K562 (cell line): ENCODE measurements at regions not wholly inside any gene's neighbourhood (a gene's known extent, or its start where the extent isn't known, plus 50 kb on each side); places are given as distances from the start of the nearest gene placed in this dataset.

Experiments used
- ATAC-seq: fragments of 200-7000 bp; cut with Tn5 transposase; 3 replicates; pipeline ENCODE4 v1.9.1; 2020; ENCODE audit warnings: moderate library complexity
- BruUV-seq: library from RNA; stranded (reverse); fragments of 400-500 nt; replicated peaks from 2 replicates; lab custom pipeline; 2021; lab: Mats Ljungman, UMichigan
- CTCF ChIA-PET: fragments of 300-600 bp; formaldehyde crosslinking; extraction: SDS; loops from one replicate; lab custom pipeline; 2021; ENCODE audit warnings: low intra/inter-chr PET ratio; lab: Yijun Ruan, JAX
- POLR2A ChIA-PET: fragments of 300-600, 350-650 bp; sonication (Branson Sonifier 250); formaldehyde crosslinking; extraction: SDS; loops from one replicate; lab custom pipeline; 2021; ENCODE audit warnings: antibody characterized with exemption, inconsistent platforms; lab: Yijun Ruan, JAX
- DNase-seq, 4 experiments: peaks; one replicate each; pipeline versions ENCODE4 v3.0.0 to v3.0.0-alpha.2; 2011 to 2018; ENCODE audit warnings: low spot score in 3 of 4, mixed read lengths in 3 of 4; ENCODE audit errors: extremely low read depth in 1 of 4
- FAIRE-seq: peaks from 2 replicates; lab custom pipeline; 2011; peaks lifted over from hg19 to GRCh38; lab: Jason Lieb, UNC
- H2AFZ ChIP-seq: 2 replicates; pipeline ENCODE4 v1.6.0; 2011; ENCODE audit warnings: low read depth, low read length, control low read depth, inconsistent platforms
- H3K27ac ChIP-seq: fragments of 200-600 bp; 3 replicates; pipeline ENCODE4 v1.8.0; 2011; ENCODE audit warnings: low read depth, mild to moderate bottlenecking, control low read depth, inconsistent platforms, low read length, moderate library complexity, mixed read lengths; ENCODE audit errors: extremely low read depth
- H3K27me3 ChIP-seq, 2 experiments: fragments of 300-600 bp in 1 of 2; 2 replicates in 1 of 2; 3 replicates in 1 of 2; pipeline versions ENCODE4 v1.6.0 to v1.8.0; 2011; ENCODE audit warnings: inconsistent platforms in 2 of 2, low read length in 2 of 2, mild to moderate bottlenecking in 1 of 2, mixed read lengths in 1 of 2, moderate library complexity in 1 of 2; ENCODE audit not compliant: control insufficient read depth in 2 of 2, insufficient read depth in 2 of 2
- H3K36me3 ChIP-seq: fragments of 300-600 bp; 3 replicates; pipeline ENCODE4 v1.8.0; 2011; ENCODE audit warnings: mild to moderate bottlenecking, low read length, inconsistent platforms; ENCODE audit not compliant: control insufficient read depth, insufficient read depth
- H3K4me1 ChIP-seq, 2 experiments: fragments of 200-600 bp in 1 of 2; replicated peaks in 1 of 2; 2 replicates in 1 of 2; 3 replicates in 1 of 2; pipeline versions ENCODE4 v1.5.1 to v1.8.0; 2011; ENCODE audit warnings: inconsistent platforms in 2 of 2, low read length in 2 of 2, mild to moderate bottlenecking in 1 of 2, mixed read lengths in 1 of 2, moderate library complexity in 1 of 2; ENCODE audit not compliant: control insufficient read depth in 2 of 2, insufficient read depth in 2 of 2
- H3K4me2 ChIP-seq: 2 replicates; pipeline ENCODE4 v1.6.1; 2011; ENCODE audit warnings: low read length, control low read depth, inconsistent platforms, mixed read lengths; ENCODE audit not compliant: insufficient read depth
- H3K4me3 ChIP-seq: fragments of 200-600 bp; sonication (generic), shearing (Covaris generic); 2 replicates; pipeline ENCODE4 v1.5.1; 2016; ENCODE audit warnings: control low read depth, inconsistent platforms
- H3K79me2 ChIP-seq: fragments of 200-600 bp; 3 replicates; pipeline ENCODE4 v1.8.0; 2011; ENCODE audit warnings: low read length, inconsistent platforms; ENCODE audit not compliant: control insufficient read depth, insufficient read depth
- H3K9ac ChIP-seq, 2 experiments: 2 replicates each; pipeline versions ENCODE4 v1.6.0 to v1.6.1; 2011; ENCODE audit warnings: low read depth in 2 of 2, low read length in 2 of 2, control low read depth in 1 of 2, inconsistent platforms in 1 of 2, mild to moderate bottlenecking in 1 of 2, mixed read lengths in 1 of 2; ENCODE audit not compliant: insufficient read depth in 1 of 2
- H3K9me1 ChIP-seq: one replicate; pipeline ENCODE4 v1.6.0; 2011; ENCODE audit warnings: inconsistent platforms, mild to moderate bottlenecking, low read length, moderate library complexity; ENCODE audit not compliant: control insufficient read depth, insufficient read depth
- H3K9me3 ChIP-seq: replicated peaks from 2 replicates; pipeline ENCODE4 v1.5.1; 2011; ENCODE audit warnings: low read depth, low read length, inconsistent platforms; ENCODE audit not compliant: control insufficient read depth, insufficient read depth
- H4K20me1 ChIP-seq: replicated peaks from 2 replicates; pipeline ENCODE4 v1.6.1; 2011; ENCODE audit warnings: low read length, inconsistent platforms, mixed read lengths; ENCODE audit not compliant: control insufficient read depth, insufficient read depth
- BCL6 ChIP-seq: fragments of 250-450 bp; sonication (Bioruptor Pico); IDR thresholded peaks from 2 replicates; pipeline ENCODE4 v1.4.0; 2020
- BRD4 ChIP-seq: fragments of 200-600 bp; sonication (generic); IDR thresholded peaks from 2 replicates; pipeline ENCODE4 v1.6.1; 2017; ENCODE audit warnings: inconsistent platforms
- CXXC5 ChIP-seq: fragments of 250-450 bp; sonication (Bioruptor Pico); IDR thresholded peaks from 2 replicates; pipeline ENCODE4 v1.8.0; 2022; ENCODE audit warnings: inconsistent platforms, mild to moderate bottlenecking, moderate library complexity
- ELF2 ChIP-seq: fragments of 250-450 bp; sonication (Bioruptor Pico); IDR thresholded peaks from 2 replicates; pipeline ENCODE4 v1.5.0; 2021; ENCODE audit warnings: mild to moderate bottlenecking
- RFX7 ChIP-seq: fragments of 250-450 bp; sonication (Bioruptor Pico); IDR thresholded peaks from 2 replicates; pipeline ENCODE4 v1.5.1; 2021; ENCODE audit warnings: mild to moderate bottlenecking
- SMAD4 ChIP-seq: fragments of 250-450 bp; sonication (Bioruptor Pico); conservative IDR thresholded peaks from 2 replicates; pipeline ENCODE4 v1.8.0; 2021; ENCODE audit warnings: inconsistent platforms, mild to moderate bottlenecking, moderate library complexity
- SPI1 ChIP-seq: IDR thresholded peaks from 2 replicates; pipeline ENCODE4 v1.6.1; 2011; ENCODE audit warnings: low read depth, low read length, control low read depth, borderline replicate concordance
- ZC3H11A ChIP-seq: IDR thresholded peaks from 2 replicates; pipeline ENCODE4 v1.6.1; 2012; ENCODE audit warnings: low read depth, low read length, improper control_type of control experiment
- ZFP1 ChIP-seq: fragments of 450-650 bp; formaldehyde crosslinking; IDR thresholded peaks from 2 replicates; pipeline ENCODE4 v1.4.0; 2020; ENCODE audit warnings: mild to moderate bottlenecking, mixed read lengths
- ZNF311 ChIP-seq: fragments of 250-450 bp; sonication (Bioruptor Pico); IDR thresholded peaks from 2 replicates; pipeline ENCODE4 v1.4.0; 2020; ENCODE audit warnings: mild to moderate bottlenecking, moderate library complexity
- WGBS: fragments of 100-300 bp; shearing (Covaris generic); methylation state at CpG from one replicate; pipeline ENCODE4 v1.1.6; 2016; ENCODE audit warnings: low coverage, mixed read lengths; ENCODE audit not compliant: insufficient coverage; ENCODE audit errors: missing lambda C conversion rate; 5-methylcytosine and 5-hydroxymethylcytosine counted together
- in situ Hi-C: fragments of 300-500 bp; cut with MboI; formaldehyde crosslinking; loops from 4 replicates; pipeline ENCODE4 v1.15.0; 2018; ENCODE audit warnings: inconsistent platforms, mixed read lengths
- intact Hi-C: fragments of 100-400 bp; cut with micrococcal nuclease; formaldehyde crosslinking; loops from 2 replicates; pipeline ENCODE4 v1.14.2; 2022
- TF ChIP-seq, protein P1 (sequence below): fragments of 450-650 bp; IDR thresholded peaks from 2 replicates; pipeline ENCODE4 v1.6.1; 2018; ENCODE audit not compliant: partially characterized antibody
- TF ChIP-seq, protein P2 (sequence below): sonication (generic); formaldehyde crosslinking; IDR thresholded peaks from 2 replicates; pipeline ENCODE4 v1.9.0; 2022; ENCODE audit warnings: mild to moderate bottlenecking, missing genetic modification reagents

DNA sequence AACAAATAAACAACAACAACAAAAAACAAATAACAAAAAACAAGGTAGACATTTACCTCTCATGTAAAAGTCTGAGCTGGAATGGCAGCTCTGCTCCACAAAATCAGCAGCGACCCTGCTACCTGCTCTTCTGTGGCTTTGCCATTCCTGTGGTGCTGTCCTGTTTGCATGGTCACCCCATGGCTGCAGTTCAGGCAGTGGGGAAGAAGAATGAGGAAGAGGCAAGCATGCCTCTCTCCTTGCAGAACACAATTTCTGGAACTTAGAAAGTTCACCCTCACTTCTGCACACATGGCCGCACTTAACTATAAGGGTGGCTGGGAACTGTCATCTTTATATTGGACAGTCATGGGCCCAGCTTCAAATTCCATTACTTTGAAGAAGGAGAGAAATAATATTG, 84.8 kb upstream of the GNG12 start:
- no TSS peak for BruUV-seq
- no peaks in the 10 kb centered on the region for H3K9me1 ChIP-seq
- peak overlapping the region; percentile 5; the same call in 1 of the 3 replicates for H3K27ac ChIP-seq
- no peaks in the 10 kb centered on the region for H4K20me1 ChIP-seq
- in situ Hi-C loops (no loop called here), intact Hi-C loops (no loop called here)
- H3K4me2 ChIP-seq, result no peak overlapping the region
- DNase-seq (no peak), ATAC-seq (peak; percentile 21), FAIRE-seq (peak; percentile 40)
- no peaks in the 10 kb centered on the region for H3K79me2 ChIP-seq
- H3K36me3 ChIP-seq, result no peaks in the 10 kb centered on the region
- TF ChIP-seq ZC3H11A, result no peak
- 0 out of 2 replicates have a peak, but pooled peaks have one; percentile 44 for TF ChIP-seq SMAD4 (CRISPR knock-in tag)
- TF ChIP-seq BCL6 (CRISPR knock-in tag), result no peak
- no peak for TF ChIP-seq ZFP1
- TF ChIP-seq, protein P1, sequence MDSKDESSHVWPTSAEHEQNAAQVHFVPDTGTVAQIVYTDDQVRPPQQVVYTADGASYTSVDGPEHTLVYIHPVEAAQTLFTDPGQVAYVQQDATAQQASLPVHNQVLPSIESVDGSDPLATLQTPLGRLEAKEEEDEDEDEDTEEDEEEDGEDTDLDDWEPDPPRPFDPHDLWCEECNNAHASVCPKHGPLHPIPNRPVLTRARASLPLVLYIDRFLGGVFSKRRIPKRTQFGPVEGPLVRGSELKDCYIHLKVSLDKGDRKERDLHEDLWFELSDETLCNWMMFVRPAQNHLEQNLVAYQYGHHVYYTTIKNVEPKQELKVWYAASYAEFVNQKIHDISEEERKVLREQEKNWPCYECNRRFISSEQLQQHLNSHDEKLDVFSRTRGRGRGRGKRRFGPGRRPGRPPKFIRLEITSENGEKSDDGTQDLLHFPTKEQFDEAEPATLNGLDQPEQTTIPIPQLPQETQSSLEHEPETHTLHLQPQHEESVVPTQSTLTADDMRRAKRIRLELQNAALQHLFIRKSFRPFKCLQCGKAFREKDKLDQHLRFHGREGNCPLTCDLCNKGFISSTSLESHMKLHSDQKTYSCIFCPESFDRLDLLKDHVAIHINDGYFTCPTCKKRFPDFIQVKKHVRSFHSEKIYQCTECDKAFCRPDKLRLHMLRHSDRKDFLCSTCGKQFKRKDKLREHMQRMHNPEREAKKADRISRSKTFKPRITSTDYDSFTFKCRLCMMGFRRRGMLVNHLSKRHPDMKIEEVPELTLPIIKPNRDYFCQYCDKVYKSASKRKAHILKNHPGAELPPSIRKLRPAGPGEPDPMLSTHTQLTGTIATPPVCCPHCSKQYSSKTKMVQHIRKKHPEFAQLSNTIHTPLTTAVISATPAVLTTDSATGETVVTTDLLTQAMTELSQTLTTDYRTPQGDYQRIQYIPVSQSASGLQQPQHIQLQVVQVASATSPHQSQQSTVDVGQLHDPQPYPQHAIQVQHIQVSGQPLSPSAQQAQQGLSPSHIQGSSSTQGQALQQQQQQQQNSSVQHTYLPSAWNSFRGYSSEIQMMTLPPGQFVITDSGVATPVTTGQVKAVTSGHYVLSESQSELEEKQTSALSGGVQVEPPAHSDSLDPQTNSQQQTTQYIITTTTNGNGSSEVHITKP, result peak; percentile 59
- peak; percentile 69; the same call in 1 of the 2 replicates for TF ChIP-seq ZNF311 (CRISPR knock-in tag)
- TF ChIP-seq RFX7, result no peak
- TF ChIP-seq, protein P2, sequence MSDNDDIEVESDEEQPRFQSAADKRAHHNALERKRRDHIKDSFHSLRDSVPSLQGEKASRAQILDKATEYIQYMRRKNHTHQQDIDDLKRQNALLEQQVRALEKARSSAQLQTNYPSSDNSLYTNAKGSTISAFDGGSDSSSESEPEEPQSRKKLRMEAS (CRISPR knock-in tag), result 0 out of 2 replicates have a peak, but pooled peaks have one; percentile 19
- TF ChIP-seq SPI1, result peak; percentile 70; the same call in 1 of the 2 replicates
- 0 out of 2 replicates have a peak, but pooled peaks have one; percentile 9 for TF ChIP-seq ELF2 (CRISPR knock-in tag)
- no peak for TF ChIP-seq BRD4
- peak; percentile 32; the same call in 1 of the 2 replicates for TF ChIP-seq CXXC5
- H2AFZ ChIP-seq, result peak overlapping the region; percentile 83
- CTCF ChIA-PET, result no interaction called here
- 0 out of 2 replicates have a peak, but pooled peaks cover 2% of the 10 kb centered on the region for H3K9me3 ChIP-seq
- POLR2A ChIA-PET, result interaction anchor here (0.7 kb wide), 1 partner anchor 23 kb away, joined by 3 read pairs; no protein-coding TSS in a partner anchor
- 49% methylated on average over 2 of the region's 2 CpGs for WGBS
- no peaks in the 10 kb centered on the region for H3K27me3 ChIP-seq
- no peak overlapping the region for H3K4me3 ChIP-seq
- peaks cover 16 to 47% of the 10 kb centered on the region in 2 experiments for H3K4me1 ChIP-seq
- H3K9ac ChIP-seq, result no peak overlapping the region
